GM18505 (cell line): ENCODE measurements at regions not wholly inside any gene's neighbourhood (a gene's known extent, or its start where the extent isn't known, plus 50 kb on each side); places are given as distances from the start of the nearest gene placed in this dataset.
"Not testable (repeated sequence)": the region's sequence is repeated elsewhere in the genome, so short reads cannot be mapped to it uniquely, and the experiment has no call there.

Source experiments
- ATAC-seq: cut with Tn5 transposase; IDR thresholded peaks from one replicate; pipeline ENCODE4 v1.9.1; 2021; ENCODE audit not compliant: unreplicated experiment
- POLR2A ChIP-seq: IDR thresholded peaks from 4 replicates; pipeline ENCODE4 v1.6.1; 2011; ENCODE audit warnings: borderline replicate concordance; ENCODE audit not compliant: insufficient read depth, insufficient read length; ENCODE audit errors: extremely low read depth

DNA sequence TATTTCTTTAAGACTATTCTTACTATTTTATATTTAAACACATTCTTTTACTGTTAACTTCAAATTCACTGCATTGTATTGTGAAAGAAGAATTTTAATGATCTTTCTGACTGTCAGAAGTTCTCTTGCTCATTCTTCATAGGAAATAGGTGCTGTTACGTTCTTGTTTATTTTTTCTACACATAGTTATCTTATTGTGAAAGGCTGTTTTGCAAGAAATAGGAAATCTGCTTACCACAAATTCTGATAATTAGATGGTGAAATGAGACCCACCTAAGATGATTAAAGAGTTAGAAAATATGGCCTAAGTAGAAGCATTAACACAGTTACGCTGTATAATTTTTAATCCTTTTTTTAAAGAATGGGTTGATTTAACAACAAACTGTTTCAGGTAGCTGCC lies 316.1 kb upstream of the ZFP42 start:
- no peak for TF ChIP-seq POLR2A
- ATAC-seq, result no peak

DNA sequence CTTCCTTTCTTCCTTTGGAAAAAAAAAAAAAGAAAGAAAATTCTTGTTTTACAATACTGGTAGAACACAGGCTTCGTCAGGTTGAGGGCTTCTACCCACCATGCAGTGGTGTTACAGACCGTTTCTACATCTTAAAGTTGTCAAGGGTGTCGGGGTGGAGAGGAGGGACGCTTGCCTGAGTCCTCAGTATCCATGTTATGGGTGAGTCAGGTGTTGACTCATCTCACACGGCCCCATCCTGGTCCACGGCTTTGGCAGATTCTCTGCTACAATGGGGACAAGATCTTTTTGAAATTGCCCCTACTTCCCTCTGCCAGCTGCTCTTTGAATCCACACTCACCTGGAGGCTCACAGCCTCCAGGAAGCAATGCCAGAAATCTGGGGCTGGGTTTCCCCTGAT lies 310.3 kb upstream of the ZFP42 start:
- no peak for TF ChIP-seq POLR2A
- no peak for ATAC-seq

- no peak for ATAC-seq
- no peak for TF ChIP-seq POLR2A
These were observed 307.9 kb upstream of the ZFP42 start for GRCh38 chr4:187687697-187688096.

DNA sequence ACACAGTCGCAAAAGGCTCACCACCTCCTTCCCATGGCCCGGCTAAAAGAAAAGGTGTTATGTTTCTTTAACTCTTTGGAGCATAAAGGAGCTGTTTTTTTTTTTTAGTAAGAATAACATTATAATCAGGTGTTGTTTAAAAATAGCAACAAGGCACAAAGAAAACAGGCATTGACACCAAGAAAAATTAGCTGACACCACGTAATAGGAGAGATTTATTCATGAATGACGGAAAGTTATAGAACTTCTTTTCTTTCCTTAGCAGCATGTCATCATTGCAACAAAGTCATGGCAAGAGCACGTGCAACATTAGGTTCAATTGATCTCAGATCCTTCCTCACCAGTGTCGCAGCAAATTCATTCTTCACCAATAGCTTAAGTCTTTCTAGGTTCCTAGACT lies 302.9 kb upstream of the ZFP42 start:
- no peak for TF ChIP-seq POLR2A
- ATAC-seq, result no peak

- ATAC-seq, result not testable (repeated sequence)
These were observed 300.0 kb upstream of the ZFP42 start for GRCh38 chr4:187695531-187695930.

DNA sequence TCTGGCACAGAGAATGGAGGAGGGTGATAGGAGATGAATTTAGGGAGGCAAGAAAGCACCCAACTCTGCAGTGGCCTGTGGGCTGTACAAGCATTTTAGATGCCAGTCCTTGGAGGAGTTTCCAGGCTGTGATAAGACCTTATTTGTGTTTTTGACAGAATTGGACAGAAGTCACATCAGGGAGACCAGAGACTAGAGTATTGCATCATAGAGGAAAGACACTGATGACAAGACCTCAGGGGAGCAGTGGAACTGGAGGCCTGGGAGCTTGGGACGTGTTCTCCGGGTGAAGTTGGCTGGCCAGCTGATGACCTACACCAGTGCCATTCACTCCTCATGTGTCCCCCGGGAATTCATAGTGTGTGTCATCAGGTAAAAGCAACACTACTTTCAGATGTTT lies 284.0 kb upstream of the ZFP42 start:
- ATAC-seq, result no peak
- no peak for TF ChIP-seq POLR2A

DNA sequence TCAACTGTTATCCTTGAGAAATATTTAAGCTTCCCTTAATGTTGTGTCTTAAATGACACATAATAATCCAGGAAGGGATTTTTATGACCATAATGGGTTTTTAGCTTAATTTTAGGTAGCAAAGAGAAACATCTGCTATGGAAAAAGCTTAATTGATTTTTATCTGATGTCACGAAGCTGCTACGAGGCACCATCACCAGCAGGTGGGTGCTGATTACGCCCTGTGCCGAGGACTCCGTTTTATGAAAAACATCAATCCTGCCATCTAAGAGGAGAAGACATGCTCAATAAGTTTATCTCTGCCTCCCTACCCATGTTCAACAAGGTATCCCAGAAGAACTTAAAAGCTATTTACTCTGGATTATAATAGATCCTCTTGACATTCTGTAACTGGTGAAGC lies 280.6 kb upstream of the ZFP42 start:
- no peak for ATAC-seq
- no peak for TF ChIP-seq POLR2A

DNA sequence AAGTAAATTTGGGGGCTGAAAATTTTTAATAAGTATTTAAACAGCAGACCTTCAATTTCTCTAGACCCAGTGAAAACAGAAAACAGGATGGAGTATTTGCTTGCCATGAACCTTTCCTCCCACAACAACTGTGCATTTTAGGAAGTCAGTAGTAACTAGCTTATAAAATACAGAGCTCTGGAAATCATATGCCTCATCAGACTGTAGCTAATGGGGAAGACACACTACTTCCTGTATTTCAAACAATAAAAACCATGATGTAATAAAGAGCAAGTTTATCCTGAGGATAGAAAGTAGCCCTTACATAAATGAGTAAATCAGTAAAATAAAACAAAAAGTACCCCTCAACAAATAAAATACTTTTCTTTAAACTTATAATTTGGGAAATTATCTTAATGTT lies 280.1 kb upstream of the ZFP42 start:
- TF ChIP-seq POLR2A, result no peak
- no peak for ATAC-seq

GRCh38 chr4:187724456-187724855 lies 271.1 kb upstream of the ZFP42 start:
- TF ChIP-seq POLR2A, result no peak
- no peak for ATAC-seq

DNA sequence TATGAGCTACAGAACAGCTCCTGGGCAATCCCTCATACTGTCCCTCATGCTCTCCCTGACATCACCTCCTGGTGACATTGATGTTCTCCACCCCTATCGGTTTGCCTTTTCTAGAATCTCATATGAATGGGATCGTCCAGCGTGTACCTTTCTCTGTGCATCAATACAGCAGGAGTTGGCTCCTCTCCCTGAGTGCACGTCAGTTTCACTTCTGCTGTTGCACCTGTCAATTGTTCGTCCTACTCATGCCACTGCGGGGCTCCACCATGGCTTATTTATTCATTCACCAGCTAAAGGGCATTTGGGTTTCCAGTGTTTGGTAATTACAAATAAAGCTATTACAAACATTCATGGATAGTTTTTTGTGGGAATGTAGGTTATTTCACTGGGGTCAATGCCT lies 269.1 kb upstream of the ZFP42 start:
- ATAC-seq, result no peak
- TF ChIP-seq POLR2A, result no peak

DNA sequence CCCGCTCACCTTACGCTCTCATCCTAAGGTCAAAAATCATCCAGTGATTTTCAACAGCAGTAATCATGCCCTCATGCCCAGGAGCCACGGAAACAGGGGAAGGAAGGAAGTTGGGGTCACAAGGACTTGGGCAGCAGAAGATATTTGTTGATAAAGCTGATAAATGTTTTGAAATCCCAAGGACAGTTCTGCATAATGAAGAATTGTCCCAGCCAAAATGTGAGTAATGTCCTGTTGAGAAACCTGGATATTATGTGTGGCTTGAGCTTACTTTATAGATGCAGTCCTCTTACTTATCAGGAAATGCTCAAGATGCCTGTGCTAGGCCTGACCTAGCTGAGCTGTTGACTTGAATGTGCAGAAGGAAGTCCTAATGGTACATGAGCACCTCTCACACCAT lies 263.0 kb upstream of the ZFP42 start:
- no peak for TF ChIP-seq POLR2A
- no peak for ATAC-seq

DNA sequence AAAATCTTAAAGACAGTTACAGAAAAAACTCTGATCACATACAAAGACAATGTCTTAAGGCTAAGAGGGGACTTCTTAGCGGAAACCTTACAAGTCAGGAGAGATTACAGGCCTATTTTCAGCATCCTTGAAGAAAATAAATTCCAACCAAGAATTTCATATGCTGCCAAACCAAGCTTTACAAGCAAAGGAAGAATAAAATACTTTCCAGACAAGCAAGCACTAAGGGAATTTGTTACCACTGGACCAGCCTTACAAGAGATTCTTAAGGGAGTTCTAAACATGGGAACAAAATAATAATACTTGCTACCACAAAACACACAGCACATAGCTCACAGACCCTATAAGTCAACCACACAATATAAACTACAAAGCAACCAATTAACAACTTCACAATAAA lies 255.8 kb upstream of the ZFP42 start:
- no peak for TF ChIP-seq POLR2A
- ATAC-seq, result no peak

DNA sequence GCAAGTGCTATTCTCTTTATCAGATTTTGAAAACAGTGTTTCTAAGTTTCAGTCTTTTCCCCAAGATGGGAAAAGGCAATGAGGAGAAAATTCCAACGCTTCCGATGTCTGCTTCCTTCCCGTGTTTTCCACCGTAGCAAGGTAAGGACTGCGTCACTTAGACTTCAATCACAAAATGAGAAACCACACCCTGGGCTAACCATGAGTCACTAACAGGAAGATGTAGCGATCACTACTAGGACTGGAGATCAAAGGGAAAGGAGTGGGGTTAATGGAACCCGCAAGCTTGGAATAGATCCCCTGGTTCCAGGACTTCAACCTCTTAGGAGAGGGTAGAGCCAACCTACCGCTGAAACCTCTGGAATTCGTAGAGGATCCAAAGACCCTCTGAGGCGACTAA lies 250.7 kb upstream of the ZFP42 start:
- no peak for TF ChIP-seq POLR2A
- no peak for ATAC-seq

DNA sequence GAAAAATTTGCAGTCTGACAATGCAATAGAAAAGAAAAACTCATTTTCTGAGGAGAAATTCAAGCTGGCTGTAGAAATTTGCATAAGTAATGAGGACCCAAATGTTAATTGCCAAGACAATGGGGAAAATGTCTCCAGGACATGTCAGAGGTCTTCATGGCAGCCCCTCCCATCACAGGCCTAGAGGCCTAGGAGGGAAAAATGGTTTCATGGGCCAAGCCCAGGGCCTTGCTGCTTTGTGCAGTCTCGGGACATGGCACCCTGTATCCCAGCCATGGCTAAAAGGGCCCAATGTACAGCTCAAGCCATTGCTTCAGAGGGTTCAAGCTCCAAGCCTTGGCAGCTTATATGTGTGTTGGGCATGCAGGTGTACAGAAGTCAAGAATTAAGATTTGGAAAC lies 244.9 kb upstream of the ZFP42 start:
- not testable (repeated sequence) for ATAC-seq

DNA sequence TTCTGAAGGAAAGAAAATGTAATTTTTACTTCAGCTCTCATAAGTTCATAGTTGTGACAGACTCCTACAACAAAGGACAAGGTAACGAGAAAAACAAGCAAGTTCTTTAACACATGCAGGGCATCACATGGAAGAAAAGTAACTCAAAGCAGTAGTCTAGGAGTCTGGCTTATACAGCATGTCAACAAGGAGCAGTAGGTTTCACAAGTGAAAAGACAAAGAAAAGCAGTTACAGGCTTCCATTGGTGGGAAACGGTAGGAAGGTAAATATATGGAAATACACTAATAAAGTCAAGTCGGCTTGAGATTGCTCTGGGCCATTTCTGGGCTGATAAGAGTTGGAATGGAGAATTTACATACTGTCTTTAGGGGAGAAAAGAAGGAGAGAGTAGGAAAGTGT lies 228.4 kb upstream of the ZFP42 start:
- no peak for TF ChIP-seq POLR2A
- ATAC-seq, result no peak

GRCh38 chr4:187767687-187768086 lies 227.9 kb upstream of the ZFP42 start:
- no peak for TF ChIP-seq POLR2A
- no peak for ATAC-seq
